Muscle layer of duodenum (tissue), 2 donors: ENCODE measurements at regions not wholly inside any gene's neighbourhood (a gene's known extent, or its start where the extent isn't known, plus 50 kb on each side); places are given as distances from the start of the nearest gene placed in this dataset.

Source experiments
- H3K27ac ChIP-seq: one replicate; pipeline ENCODE4 v1.7.0; 2013; ENCODE audit warnings: mild to moderate bottlenecking, low read length
- H3K27me3 ChIP-seq: one replicate; pipeline ENCODE4 v1.7.0; 2013; ENCODE audit warnings: low read depth, mild to moderate bottlenecking, control low read depth, low read length
- H3K36me3 ChIP-seq, 2 donors: one replicate each; pipeline ENCODE4 v1.7.0; 2013; ENCODE audit warnings: low read length in 2 of 2, control low read depth in 1 of 2, mild to moderate bottlenecking in 1 of 2; ENCODE audit not compliant: insufficient read depth in 2 of 2, control insufficient read depth in 1 of 2
- H3K4me1 ChIP-seq, 2 donors: one replicate each; pipeline ENCODE4 v1.7.0; 2013; ENCODE audit warnings: low read length in 2 of 2, mild to moderate bottlenecking in 2 of 2, control low read depth in 1 of 2, moderate library complexity in 1 of 2; ENCODE audit not compliant: insufficient read depth in 2 of 2, control insufficient read depth in 1 of 2
- H3K4me3 ChIP-seq, 2 donors: one replicate each; pipeline ENCODE4 v1.7.0; 2013; ENCODE audit warnings: low read length in 2 of 2, low read depth in 1 of 2, mild to moderate bottlenecking in 1 of 2
- H3K9me3 ChIP-seq, 2 donors: one replicate each; pipeline ENCODE4 v1.7.0; 2013; ENCODE audit warnings: low read length in 2 of 2, control low read depth in 1 of 2, mild to moderate bottlenecking in 1 of 2; ENCODE audit not compliant: control insufficient read depth in 1 of 2
- donor health status: healthy.

- Histone ChIP-seq H3K36me3 (no peaks in the 10 kb centered on the region), H3K9me3 (no peaks in the 10 kb centered on the region), H3K27me3 (no peaks in the 10 kb centered on the region), H3K4me3 (no peak overlapping the region), H3K4me1 (no peaks in the 10 kb centered on the region), H3K27ac (no peak overlapping the region)
Measured at GRCh38 chr4:157664726-157665125, 444.2 kb downstream of the GRIA2 start.

GRCh38 chr4:157655096-157655809 is 434.7 kb downstream of the GRIA2 start:
- Histone ChIP-seq H3K36me3 (no peaks in the 10 kb centered on the region), H3K27ac (no peak overlapping the region), H3K9me3 (no peaks in the 10 kb centered on the region), H3K4me1 (no peaks in the 10 kb centered on the region), H3K4me3 (no peak overlapping the region), H3K27me3 (no peaks in the 10 kb centered on the region)

- Histone ChIP-seq H3K27me3 (no peaks in the 10 kb centered on the region), H3K4me3 (no peak overlapping the region), H3K4me1 (peaks cover 0 to 7% of the 10 kb centered on the region in 2 donors), H3K36me3 (no peaks in the 10 kb centered on the region), H3K27ac (no peak overlapping the region), H3K9me3 (peaks cover 6 to 9% of the 10 kb centered on the region in 2 donors)
Measured at GRCh38 chr4:157643257-157643656, 422.7 kb downstream of the GRIA2 start.

- no peak overlapping the region for H3K27ac ChIP-seq
- no peaks in the 10 kb centered on the region for H3K36me3 ChIP-seq
- no peaks in the 10 kb centered on the region for H3K4me1 ChIP-seq
- peaks cover 0 to 4% of the 10 kb centered on the region in 2 donors for H3K9me3 ChIP-seq
- H3K27me3 ChIP-seq: no peaks in the 10 kb centered on the region
- no peak overlapping the region for H3K4me3 ChIP-seq
Measured at GRCh38 chr4:157634057-157634456, 413.5 kb downstream of the GRIA2 start.

- H3K27ac ChIP-seq: no peak overlapping the region
- no peaks in the 10 kb centered on the region for H3K27me3 ChIP-seq
Measured at GRCh38 chr4:157616741-157617472, 396.4 kb downstream of the GRIA2 start.

GRCh38 chr4:157607996-157608395 is 387.5 kb downstream of the GRIA2 start:
- H3K36me3 ChIP-seq: no peaks in the 10 kb centered on the region
- H3K27ac ChIP-seq: no peak overlapping the region
- H3K4me1 ChIP-seq: no peaks in the 10 kb centered on the region
- no peaks in the 10 kb centered on the region for H3K27me3 ChIP-seq
- no peaks in the 10 kb centered on the region for H3K9me3 ChIP-seq
- H3K4me3 ChIP-seq: no peak overlapping the region

More at GRCh38 chr4:157616741-157617472, 396.4 kb downstream of the GRIA2 start:
- H3K4me1 ChIP-seq: no peaks in the 10 kb centered on the region
- no peak overlapping the region for H3K4me3 ChIP-seq
- no peaks in the 10 kb centered on the region for H3K9me3 ChIP-seq
- no peaks in the 10 kb centered on the region for H3K36me3 ChIP-seq

GRCh38 chr4:157600583-157600982 is 380.1 kb downstream of the GRIA2 start:
- no peaks in the 10 kb centered on the region for H3K4me1 ChIP-seq
- no peaks in the 10 kb centered on the region for H3K36me3 ChIP-seq
- H3K9me3 ChIP-seq: no peaks in the 10 kb centered on the region
- no peak overlapping the region for H3K4me3 ChIP-seq
- H3K27ac ChIP-seq: no peak overlapping the region
- no peaks in the 10 kb centered on the region for H3K27me3 ChIP-seq

GRCh38 chr4:157591245-157591644 is 370.7 kb downstream of the GRIA2 start:
- Histone ChIP-seq H3K4me3 (no peak overlapping the region), H3K4me1 (no peaks in the 10 kb centered on the region), H3K9me3 (no peaks in the 10 kb centered on the region), H3K27me3 (no peaks in the 10 kb centered on the region), H3K36me3 (no peaks in the 10 kb centered on the region), H3K27ac (no peak overlapping the region)

GRCh38 chr4:157590679-157591078 is 370.2 kb downstream of the GRIA2 start:
- no peak overlapping the region for H3K27ac ChIP-seq
- H3K4me1 ChIP-seq: no peaks in the 10 kb centered on the region
- no peak overlapping the region for H3K4me3 ChIP-seq

GRCh38 chr4:157587681-157588423 is 367.3 kb downstream of the GRIA2 start:
- Histone ChIP-seq H3K9me3 (no peaks in the 10 kb centered on the region), H3K4me1 (no peaks in the 10 kb centered on the region), H3K27ac (no peak overlapping the region), H3K36me3 (no peaks in the 10 kb centered on the region), H3K4me3 (no peak overlapping the region), H3K27me3 (no peaks in the 10 kb centered on the region)

More at GRCh38 chr4:157590679-157591078, 370.2 kb downstream of the GRIA2 start:
- no peaks in the 10 kb centered on the region for H3K9me3 ChIP-seq
- H3K36me3 ChIP-seq: no peaks in the 10 kb centered on the region
- H3K27me3 ChIP-seq: no peaks in the 10 kb centered on the region

GRCh38 chr4:157582141-157582540 is 361.6 kb downstream of the GRIA2 start:
- Histone ChIP-seq H3K4me3 (no peak overlapping the region), H3K4me1 (no peaks in the 10 kb centered on the region), H3K9me3 (no peaks in the 10 kb centered on the region), H3K36me3 (no peaks in the 10 kb centered on the region), H3K27me3 (no peaks in the 10 kb centered on the region), H3K27ac (no peak overlapping the region)
